Activated CD4-positive, alpha-beta T cell treated with anti-CD3 and anti-CD28 coated beads, Interleukin-2, Interleukin-4, amounts not matched to agents 100 ng/mL and 50 ng/mL, durations not matched to agents 16 hours and 8 hours (primary cell): ENCODE measurements at regions not wholly inside any gene's neighbourhood (a gene's known extent, or its start where the extent isn't known, plus 50 kb on each side); places are given as distances from the start of the nearest gene placed in this dataset.
"Not testable (repeated sequence)": the region's sequence is repeated elsewhere in the genome, so short reads cannot be mapped to it uniquely, and the experiment has no call there.

ENCODE experiments used
- DNase-seq: peaks from one replicate; pipeline ENCODE4 v3.0.0-alpha.2; 2020; ENCODE audit warnings: low spot score

DNA sequence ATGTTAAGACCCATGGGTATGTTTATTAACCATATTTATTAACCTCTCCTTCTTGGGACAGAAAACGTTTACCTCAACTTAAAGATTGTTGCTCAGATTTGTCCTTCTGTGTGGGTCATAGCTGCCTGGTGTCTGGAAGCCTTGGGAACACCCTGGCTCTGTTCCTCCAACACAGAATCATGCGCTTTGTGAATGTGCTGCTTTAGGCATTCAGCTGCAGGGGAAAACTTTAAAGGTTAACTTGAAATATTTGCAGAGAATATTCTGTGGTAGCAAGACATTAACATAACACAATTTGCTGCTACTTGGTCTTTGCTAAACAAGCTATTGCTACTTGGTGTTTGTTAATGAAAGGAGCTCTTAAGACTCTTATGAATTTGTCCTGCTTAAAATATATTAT is 50.5 kb upstream of the THOC3 start:
- not testable (repeated sequence) for DNase-seq

DNA sequence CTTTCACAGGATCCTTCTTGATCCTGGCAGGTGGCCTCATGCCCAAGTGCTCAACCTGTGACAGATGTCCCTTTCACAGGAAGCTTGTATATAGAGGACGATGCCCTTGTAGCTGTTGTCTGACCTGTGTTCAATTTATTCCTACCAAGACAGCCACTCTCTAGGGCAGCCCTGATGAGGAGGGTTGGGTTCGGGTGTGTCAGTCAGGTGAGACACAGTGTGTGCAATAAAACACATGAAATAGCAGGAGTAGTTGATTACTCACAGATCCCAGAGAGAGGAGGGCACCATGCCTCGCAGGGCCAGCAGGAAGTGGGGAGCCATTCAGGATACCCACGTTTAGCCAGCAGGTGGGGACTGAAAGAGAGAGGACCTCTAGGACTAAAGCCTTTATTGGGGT is 52.7 kb upstream of the THOC3 start:
- DNase-seq, result not testable (repeated sequence)

DNA sequence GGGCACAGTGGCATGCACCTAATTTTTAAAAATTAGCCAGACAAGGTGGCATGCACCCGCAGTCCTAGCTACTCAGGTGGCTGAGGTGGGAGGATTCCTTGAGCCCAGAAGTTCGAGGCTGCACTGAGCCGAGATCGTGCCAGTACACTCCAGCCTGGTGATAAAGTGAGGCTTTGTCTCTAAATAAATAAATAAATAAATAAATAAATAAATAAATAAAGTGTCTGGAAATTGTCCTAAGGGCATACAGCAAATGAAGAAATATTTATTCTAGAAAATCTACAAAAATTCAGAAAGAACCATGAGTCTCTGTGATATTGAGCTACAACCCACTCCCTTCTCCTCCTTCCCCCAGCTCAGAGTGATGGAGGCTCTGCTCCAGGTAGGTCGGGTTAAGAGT is 55.4 kb upstream of the THOC3 start:
- not testable (repeated sequence) for DNase-seq

DNA sequence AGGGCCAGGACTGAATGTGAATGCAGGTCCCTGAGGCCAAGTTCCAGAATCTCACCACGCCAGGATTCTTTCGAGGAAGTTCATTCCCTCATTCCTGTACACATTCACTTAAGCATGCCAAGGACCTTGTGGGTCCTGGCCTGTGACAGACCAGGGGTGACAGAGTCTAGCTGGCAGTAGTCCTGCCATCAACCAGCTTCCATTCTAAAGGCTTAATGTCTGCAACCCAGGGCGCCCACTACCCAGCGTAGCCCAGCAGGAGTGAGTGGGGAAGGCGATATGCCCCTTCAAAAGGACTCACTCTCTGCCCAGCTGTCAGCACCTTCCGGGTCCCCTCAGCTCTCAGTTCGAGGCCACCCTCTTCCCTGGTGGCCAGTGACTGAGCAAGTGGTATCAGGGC is 61.3 kb upstream of the THOC3 start:
- DNase-seq, result not testable (repeated sequence)

DNA sequence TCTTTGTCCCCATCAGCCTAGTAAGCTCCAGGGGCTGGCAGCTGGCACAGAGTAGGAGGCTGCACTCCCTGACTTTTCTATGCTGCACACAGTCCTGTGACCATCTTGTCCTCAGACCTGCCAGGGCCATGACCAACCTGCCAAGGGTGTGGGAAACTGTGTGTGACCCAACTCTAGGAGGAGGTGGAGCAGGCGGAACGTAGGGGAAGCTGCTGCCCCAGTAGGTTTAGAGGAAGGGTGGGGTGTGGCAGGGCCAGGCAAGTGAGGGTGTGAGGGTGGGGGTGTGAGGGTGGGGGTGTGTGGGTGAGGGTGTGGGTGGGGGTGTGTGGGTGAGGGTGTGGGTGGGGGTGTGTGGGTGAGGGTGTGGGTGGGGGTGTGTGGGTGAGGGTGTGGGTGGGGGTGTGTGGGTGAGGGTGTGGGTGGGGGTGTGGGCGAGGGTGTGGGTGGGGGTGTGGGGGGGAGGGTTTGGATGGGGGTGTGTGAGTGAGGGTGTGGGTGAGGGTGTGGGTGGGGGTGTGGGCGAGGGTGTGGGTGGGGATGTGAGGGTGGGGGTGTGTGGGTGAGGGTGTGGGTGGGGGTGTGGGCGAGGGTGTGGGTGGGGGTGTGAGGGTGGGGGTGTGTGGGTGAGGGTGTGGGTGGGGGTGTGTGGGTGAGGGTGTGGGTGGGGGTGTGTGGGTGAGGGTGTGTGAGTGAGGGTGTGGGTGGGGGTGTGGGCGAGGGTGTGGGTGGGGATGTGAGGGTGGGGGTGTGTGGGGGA is 62.4 kb upstream of the THOC3 start:
- DNase-seq, result not testable (repeated sequence)

DNA sequence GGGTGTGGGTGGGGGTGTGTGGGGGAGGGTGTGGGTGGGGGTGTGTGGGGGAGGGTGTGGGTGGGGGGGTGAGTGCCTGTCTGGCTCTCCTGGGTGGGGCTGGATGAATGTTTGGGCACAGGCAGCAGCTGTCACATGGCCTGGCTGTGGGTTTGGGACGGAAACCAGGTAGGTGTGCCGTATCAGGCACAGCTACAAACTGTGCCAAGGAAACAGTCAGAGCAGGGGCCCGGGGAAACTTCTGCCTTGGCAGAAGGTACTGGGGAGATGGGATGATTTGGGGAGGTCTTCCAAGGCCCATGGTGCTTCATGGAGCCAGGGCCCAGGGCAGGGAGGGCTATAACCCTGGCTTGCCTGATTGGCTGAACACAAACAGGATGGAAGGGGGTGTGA is 63.0 kb upstream of the THOC3 start:
- not testable (repeated sequence) for DNase-seq

DNA sequence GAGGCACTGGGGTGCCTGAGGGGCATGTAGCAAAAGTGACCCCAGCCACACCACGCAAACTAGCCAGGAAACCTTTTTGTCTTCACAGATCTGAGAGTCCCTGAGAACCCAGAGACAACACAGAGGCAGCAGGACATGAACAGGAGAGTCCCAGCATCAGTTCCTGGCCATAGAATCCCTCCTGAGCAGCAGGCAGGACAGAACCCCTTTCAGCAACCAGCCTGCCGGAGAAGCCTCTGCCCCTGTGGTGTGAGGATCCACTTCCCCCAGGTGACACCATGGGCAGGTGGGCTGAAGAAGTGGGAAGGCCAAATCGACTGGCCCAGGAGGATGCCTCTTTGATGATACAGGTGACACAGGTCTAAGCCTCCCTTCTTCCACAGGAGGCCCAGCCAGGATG is 65.1 kb upstream of the THOC3 start:
- DNase-seq, result not testable (repeated sequence)

DNA sequence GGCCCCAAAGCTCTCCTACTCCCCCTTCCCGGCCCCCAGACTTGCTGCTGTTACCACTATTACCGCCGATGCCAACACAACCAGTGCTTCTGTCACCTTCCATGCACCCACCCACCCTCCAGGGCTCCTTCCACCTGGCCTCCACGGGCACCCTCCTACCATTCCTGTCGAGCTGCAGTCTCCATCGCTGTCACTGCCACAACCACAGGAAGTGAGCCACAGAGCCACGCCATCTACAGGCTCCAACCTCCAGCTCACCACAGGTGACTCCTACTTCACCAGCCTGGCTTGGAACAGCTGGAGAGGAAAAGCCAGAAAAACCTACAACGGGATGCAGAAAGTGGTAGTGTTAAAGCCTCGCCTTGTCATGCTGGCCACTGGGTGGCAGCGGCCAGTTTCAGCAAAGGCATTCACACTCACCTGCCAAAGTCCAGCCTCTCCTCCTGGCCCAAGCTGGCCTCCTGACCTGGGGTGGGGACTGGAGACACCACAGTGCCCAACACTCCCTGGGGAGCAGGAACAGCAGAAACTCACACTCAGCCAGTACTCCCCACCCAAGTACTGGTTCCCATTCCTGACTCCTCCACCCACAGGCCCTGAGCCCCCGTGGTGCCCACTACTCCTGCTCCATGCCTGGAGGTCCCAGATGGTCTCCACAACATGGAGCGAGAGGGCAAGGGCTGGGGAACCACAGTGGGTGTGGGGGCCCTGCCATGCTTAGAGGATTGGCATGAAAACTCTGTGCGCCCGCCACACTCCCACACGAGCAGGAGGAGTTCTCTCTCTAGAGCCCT is 66.5 kb upstream of the THOC3 start:
- not testable (repeated sequence) for DNase-seq

DNA sequence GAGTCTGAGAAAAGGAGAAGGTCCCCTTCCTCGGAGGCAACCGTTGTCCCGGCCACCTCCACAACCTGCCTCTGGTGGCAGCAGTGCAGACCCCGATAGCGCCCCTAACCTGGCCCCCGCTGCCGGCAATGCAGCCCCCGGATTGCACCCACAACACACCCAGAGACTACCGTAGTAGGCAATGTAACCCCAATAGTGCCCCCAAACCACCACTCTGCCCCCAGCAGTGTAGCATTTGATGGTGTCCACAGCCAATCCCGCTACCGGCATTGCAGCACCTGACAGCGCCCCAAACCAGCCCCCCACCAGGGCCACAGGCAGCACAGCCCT is 67.1 kb upstream of the THOC3 start:
- not testable (repeated sequence) for DNase-seq

DNA sequence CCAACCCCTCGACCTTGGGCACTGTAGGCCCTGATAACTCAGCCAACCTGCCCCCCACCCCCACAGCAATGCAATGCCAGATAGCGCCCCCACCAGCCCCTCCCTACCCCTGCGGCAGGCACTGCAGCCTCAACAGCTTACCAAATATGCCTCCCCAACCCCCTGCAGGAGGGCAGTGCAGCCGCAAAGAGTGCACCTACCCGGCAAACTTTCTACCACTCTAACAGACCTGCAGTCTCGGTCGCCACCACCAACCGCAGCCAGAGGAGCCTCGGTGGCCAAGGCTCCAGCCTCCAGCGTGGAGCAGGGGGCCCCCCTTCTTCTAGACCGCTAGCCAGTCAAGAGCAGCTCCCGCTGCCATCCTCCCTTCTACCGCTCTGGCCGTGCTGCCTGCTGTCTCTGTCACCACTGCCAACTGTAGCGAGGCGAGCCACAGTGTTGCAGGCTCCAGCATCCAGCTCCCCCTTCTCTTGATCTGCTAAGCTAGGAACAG is 67.7 kb upstream of the THOC3 start:
- not testable (repeated sequence) for DNase-seq

DNA sequence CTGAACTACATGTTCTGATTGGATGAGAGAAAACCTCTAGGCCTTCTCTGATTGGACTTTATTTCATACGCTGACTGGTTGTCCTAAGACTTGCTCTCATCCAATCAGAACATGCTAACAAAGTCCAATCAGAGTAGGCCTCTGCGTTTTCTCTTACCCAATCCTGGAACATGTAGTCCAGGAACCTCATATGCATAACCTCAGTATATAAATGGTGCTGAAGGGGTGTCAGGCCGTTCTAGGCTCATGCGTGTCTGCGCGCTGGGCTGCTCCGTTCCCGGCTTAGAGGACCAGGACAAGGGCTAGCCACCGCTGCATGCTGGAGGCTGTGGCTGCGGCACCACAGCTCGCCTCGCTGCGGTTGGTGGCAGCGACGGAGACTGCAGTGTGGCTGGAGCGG is 68.3 kb upstream of the THOC3 start:
- not testable (repeated sequence) for DNase-seq

DNA sequence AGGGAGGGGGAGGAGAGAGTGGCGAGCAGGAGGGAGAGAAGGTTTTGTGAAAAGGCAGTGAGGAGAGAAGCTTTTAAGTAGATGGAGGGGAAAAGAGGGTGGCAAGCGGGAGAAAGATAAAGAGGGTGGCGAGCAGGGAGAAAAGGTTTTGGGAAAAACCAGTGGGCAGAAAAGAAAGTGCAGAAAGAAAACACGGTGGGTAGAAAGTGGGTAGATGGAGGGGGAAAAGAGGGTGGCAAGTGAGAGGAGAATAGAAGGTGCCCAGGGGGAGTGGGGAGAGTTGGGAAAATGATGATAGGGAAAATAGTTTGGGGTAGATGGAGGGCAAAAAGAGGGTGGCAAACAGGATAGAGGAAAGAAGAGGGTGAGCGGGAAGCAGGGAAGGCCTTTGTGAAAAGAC is 69.1 kb upstream of the THOC3 start:
- DNase-seq, result not testable (repeated sequence)

DNA sequence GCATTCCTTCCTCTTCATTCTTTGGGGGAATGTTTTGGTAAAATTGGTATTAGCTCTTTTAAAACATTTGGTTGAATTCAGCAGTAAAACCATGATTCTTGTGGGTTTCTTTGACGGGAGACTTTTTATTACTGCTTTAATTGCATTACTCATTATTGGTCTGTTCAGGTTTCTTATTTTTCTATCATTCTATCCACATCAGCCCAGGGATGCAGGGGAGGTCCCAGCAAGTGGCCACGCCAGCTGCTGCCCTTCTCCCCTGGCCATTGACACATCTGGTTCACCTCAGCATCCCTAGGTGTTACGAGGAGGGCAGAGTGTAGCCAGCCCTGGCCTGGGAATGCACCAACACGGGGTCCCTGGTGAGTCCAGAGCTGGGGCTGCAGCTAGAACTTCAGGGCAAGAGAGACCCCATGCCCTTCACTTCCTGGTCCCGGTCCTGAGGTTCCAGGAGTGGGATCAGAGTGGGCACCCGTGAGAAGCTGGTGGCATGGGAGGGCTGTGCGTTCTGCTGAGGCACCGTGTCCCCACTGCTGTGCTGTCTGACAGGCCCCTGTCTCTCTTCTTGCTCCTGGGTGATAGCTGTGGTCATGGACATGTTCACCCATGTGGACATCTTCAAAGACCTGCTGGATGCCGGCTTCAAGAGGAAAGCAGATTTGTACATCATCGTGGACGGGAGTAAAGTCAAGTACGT is 72.1 kb upstream of the THOC3 start:
- DNase-seq, result not testable (repeated sequence)

DNA sequence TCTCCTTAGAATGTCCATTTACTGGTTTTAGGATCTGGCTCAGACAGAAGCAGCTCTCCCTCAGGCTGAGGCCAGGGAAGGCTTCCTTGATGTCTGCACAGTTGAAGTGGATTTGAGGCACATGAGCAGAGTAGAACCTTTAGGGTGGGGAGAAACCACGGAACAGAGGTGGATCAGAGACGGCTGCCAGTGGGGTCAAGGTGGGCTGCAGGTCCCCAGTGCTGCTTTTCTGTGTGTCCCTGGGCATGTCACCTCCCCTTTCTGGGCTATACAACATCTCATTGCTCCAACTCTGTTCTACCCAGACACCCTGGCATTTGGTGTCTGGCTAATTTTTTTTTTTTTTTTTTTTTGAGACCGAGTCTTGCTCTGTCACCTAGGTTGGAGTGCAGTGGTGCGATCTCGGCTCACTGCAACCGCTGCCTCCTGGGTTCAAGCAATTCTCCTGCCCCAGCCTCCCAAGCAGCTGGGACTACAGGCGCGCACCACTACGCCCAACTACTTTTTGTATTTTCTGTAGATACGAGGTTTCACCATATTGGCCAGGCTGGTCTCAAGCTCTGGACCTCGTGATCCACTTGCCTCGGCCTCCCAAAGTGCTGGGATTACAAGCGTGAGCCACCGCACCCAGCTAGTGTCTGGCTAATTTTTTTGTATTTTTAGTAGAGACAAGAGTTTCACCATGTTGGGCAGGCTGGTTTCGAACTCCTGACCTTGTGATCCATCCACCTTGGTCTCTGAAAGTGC is 73.3 kb upstream of the THOC3 start:
- not testable (repeated sequence) for DNase-seq

DNA sequence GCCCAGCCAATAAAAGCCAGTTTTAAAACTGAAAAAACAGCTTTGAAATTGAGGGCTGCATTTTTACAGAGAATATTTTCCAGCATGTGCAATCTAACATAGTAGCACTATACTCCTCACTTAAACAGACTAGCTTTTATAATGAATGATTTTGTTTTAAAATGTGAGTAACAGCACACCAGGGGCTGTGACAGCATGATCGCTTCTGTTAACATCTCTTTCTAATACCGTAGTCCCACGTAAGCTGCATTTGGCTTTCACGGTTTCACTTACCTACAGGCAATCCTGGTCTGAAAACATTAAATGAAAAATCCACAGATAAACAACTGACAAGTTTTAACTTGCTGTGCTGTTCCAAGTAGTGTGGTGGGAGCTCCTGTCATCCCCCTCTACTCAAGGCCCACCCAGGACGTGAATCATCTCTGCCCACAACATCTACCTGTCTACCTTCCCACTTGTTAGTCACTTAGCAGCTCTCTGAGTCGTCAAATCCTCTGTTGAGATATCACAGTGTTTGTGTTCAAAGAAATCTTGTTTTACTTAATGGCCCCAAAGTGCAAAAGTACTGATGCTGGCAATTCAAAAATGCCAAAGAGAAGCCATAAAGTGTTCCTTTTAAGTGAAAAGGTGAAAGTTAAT is 74.0 kb upstream of the THOC3 start:
- DNase-seq, result not testable (repeated sequence)

DNA sequence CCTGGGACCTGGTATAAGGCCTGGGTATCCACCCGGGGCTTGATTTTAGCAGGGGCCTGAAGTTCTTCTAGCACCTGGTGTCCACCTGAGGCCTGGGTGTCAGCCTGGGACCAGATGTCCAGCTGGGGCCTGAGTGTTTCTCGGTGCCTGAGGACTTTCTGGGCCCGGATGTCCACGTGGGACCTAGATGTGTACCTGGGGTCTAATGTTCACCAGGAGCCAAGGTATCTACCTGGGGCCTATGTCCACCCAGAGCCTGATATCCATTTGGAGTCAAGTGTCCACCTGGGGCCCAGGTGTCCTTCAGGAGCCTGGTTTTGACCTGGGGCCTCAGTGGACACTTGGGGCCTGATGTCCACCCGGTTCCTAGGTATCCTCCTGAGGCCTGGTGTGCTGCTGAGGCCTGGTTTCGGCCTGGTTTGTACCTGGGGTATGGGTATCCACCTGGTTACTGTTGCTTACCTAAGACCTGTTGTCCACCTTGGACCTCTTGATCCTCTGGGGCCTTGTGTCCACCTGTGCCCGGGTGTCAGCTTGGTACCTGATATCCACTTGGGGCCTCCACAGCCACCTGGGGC is 75.2 kb upstream of the THOC3 start:
- not testable (repeated sequence) for DNase-seq

DNA sequence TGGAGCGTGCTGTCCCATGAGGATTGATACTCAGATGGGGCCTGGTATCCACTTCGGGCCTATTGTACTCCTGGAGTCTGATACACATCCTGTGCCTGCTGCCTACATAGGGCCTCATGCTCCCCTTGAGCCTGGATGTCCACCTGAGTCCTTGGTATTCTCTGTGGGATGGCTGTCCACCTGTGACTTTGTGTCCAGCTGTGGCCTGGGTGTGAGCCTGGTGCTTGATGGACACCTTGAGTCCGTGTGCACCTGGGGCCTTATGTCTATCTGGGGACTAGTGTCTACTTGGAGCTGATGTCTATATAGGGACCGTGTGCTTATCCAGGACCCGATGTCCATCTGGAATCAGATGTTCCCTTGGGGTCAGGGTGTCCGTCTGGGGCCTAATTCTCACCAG is 75.9 kb upstream of the THOC3 start:
- DNase-seq, result not testable (repeated sequence)

DNA sequence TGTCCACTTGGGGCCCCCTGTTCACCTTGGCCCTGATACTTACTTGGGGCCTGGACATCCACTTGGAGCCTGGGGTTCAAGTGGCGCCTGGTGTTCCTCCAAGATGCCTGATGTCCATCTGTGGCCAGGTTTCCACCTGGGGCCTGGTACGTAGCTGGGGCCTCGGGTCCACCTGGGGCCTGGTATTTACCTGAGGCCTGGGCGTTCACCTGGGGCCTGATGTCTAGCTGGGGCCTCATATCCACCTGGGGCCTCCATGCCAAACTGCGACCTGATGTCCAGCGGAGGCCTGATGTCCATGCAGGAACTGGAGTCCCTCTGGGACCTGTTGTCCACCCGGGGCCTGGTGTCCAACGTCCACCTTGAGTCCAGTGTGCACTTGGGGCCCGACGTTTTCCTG is 76.3 kb upstream of the THOC3 start:
- DNase-seq, result not testable (repeated sequence)

DNA sequence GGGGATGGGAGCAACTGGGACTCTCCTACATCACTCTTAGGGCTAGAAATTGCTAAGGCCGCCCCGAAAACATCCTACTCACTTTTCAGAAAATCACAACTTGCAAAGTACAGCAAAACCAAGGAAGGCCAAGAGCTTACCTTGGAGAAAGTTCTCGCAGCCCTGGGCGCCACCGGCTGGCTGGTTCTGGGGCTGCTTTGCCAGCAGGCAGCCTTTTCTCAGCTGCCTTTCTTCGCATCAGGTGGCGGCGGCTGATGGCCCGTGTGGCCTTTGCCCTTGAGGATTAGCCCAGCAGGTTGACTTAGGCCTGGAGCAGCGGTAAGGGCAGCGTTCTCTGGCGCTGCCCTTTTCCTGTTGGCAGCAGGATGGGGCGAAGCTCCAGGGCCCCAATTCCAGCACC is 77.3 kb upstream of the THOC3 start:
- not testable (repeated sequence) for DNase-seq

DNA sequence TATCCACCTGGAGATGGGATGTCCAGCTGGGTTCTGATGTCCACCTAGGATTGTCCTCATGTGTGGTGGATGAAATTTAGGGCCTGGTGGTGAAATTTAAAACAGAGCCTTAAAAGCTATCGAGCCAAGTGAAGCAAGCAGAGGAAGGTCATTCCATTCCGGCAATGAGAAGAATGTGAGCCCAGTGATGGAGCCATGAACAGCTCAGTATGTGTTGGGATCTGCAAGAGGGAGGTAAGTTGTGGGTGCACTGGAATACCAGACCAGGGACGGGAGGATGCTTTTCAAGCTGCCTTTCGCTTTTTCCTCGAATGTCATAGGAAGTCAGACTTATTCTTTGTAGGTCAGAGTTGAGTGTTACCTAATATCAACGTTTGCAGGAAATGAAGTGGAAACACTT is 80.6 kb upstream of the THOC3 start:
- DNase-seq, result not testable (repeated sequence)
